ENCODE measurements at regions not wholly inside any gene's neighbourhood (a gene's known extent, or its start where the extent isn't known, plus 50 kb on each side); places are given as distances from the start of the nearest gene placed in this dataset.

GRCh38 chr14:27067961-27068360 lies 470.1 kb upstream of the NOVA1 start:
- DNase-seq (ENCODE audit: low spot score), result no peak
- H3K4me3 ChIP-seq, result no peak overlapping the region
- no peaks in the 10 kb centered on the region for H3K36me3 ChIP-seq

GRCh38 chr14:27072589-27072988 lies 474.8 kb upstream of the NOVA1 start:
- Histone ChIP-seq H3K27me3 (no peaks in the 10 kb centered on the region), H3K4me1 (no peaks in the 10 kb centered on the region), H3K4me3 (no peak overlapping the region), H3K9me3 (no peaks in the 10 kb centered on the region), H3K27ac (no peak overlapping the region), H3K36me3 (no peaks in the 10 kb centered on the region)
- TF ChIP-seq CTCF (IDR thresholded peaks at IDR 0.05), result no peak
- no peak for DNase-seq (ENCODE audit: low spot score)

More at GRCh38 chr14:27067961-27068360, 470.1 kb upstream of the NOVA1 start:
- Histone ChIP-seq H3K9me3 (no peaks in the 10 kb centered on the region), H3K27ac (no peak overlapping the region), H3K4me1 (no peaks in the 10 kb centered on the region), H3K27me3 (no peaks in the 10 kb centered on the region)
- TF ChIP-seq CTCF (IDR thresholded peaks at IDR 0.05), result no peak

DNA sequence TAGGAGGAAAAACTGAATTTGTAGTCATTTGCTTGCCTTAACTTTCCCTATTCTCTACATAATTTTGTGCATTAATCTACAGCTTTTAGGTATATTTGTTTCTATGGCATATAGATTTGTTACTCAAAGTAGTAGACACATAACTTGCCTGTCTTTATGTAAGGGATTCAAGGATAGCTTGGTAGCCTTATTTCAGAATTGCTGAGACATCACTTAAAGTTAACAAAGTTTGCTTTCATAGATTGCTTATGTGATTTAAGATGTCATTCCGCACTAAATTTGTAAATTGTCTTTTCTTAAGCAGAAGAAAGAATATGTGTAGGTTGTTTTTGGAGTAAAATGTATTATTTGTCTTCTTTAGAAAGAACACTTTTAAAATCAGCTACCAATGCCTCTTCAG lies 477.7 kb upstream of the NOVA1 start:
- no peaks in the 10 kb centered on the region for H3K9me3 ChIP-seq
- no peak overlapping the region for H3K4me3 ChIP-seq
- no peak for DNase-seq (ENCODE audit: low spot score)
- H3K4me1 ChIP-seq, result no peaks in the 10 kb centered on the region
- H3K27me3 ChIP-seq, result no peaks in the 10 kb centered on the region
- TF ChIP-seq CTCF (IDR thresholded peaks at IDR 0.05), result no peak
- no peak overlapping the region for H3K27ac ChIP-seq
- no peaks in the 10 kb centered on the region for H3K36me3 ChIP-seq

DNA sequence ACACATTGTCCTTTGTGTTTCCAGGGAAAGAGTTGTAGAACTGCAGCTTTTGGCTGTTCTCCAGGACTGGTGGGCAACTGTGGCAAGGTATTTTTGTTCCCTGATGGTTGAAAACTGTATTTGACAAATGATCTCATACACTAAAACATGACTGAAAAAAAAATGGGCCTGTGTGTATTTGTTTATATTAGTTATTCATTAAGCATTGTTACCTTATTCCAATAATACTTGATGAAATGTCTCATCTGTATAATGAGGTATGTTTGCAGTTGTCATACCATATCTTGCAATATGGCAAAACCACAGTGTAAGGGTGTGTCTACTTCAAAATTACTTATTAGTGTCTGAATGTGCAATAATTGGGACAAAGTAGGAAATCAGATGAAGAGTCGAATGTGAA lies 479.4 kb upstream of the NOVA1 start:
- Histone ChIP-seq H3K4me1 (no peaks in the 10 kb centered on the region), H3K4me3 (no peak overlapping the region), H3K9me3 (no peaks in the 10 kb centered on the region), H3K36me3 (no peaks in the 10 kb centered on the region), H3K27me3 (no peaks in the 10 kb centered on the region), H3K27ac (no peak overlapping the region)
- DNase-seq (ENCODE audit: low spot score), result no peak
- TF ChIP-seq CTCF (IDR thresholded peaks at IDR 0.05), result no peak

DNA sequence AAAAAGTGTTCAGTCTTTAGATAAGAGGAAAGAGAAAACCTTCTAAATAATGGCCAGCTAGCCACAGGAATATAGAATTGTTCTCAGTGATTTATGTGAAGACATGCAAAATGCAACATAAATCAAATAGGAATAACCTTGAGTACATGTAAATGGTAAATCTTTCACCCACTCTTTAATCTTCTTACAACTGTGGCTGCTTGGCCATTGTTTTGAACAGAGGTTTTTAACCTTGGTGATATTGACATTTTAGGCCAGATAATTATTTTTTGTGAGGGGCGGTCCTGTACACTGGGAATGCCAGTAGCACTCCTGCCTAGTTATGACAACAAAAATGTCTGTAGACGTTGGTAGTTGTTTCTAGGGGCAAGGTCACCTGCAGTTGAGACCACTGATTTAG lies 479.9 kb upstream of the NOVA1 start:
- DNase-seq (ENCODE audit: low spot score), result no peak
- no peak overlapping the region for H3K4me3 ChIP-seq
- TF ChIP-seq CTCF (IDR thresholded peaks at IDR 0.05), result no peak

DNA sequence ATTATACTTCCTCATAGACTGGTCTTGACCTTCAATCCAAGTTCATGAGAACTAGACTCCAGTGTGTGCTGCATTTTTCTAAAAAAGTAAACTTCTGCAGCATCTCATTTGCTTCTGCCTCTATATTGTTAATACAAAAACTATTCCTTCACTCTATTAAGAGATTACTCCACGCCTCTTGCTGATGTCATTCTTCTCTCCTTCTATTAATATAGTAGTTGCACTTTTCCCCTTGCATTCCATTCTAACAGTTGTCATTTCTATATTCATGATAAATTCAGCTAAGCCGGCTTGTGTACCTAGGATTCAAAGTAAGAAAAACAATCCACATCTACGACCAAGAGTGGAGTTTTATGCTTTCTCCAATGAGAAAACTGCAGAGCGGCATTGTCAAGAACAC lies 480.4 kb upstream of the NOVA1 start:
- DNase-seq (ENCODE audit: low spot score), result no peak
- Histone ChIP-seq H3K4me3 (no peak overlapping the region), H3K27ac (no peak overlapping the region), H3K27me3 (no peaks in the 10 kb centered on the region), H3K36me3 (no peaks in the 10 kb centered on the region), H3K4me1 (no peaks in the 10 kb centered on the region), H3K9me3 (no peaks in the 10 kb centered on the region)
- TF ChIP-seq CTCF (IDR thresholded peaks at IDR 0.05), result no peak

More for the DNA sequence above, 479.9 kb upstream of the NOVA1 start:
- no peaks in the 10 kb centered on the region for H3K4me1 ChIP-seq
- H3K27me3 ChIP-seq, result no peaks in the 10 kb centered on the region
- no peak overlapping the region for H3K27ac ChIP-seq
- no peaks in the 10 kb centered on the region for H3K36me3 ChIP-seq
- H3K9me3 ChIP-seq, result no peaks in the 10 kb centered on the region

Measured in right atrium auricular region (tissue), 2 donors.